ENCODE measurements at regions not wholly inside any gene's neighbourhood (a gene's known extent, or its start where the extent isn't known, plus 50 kb on each side); places are given as distances from the start of the nearest gene placed in this dataset.

DNA sequence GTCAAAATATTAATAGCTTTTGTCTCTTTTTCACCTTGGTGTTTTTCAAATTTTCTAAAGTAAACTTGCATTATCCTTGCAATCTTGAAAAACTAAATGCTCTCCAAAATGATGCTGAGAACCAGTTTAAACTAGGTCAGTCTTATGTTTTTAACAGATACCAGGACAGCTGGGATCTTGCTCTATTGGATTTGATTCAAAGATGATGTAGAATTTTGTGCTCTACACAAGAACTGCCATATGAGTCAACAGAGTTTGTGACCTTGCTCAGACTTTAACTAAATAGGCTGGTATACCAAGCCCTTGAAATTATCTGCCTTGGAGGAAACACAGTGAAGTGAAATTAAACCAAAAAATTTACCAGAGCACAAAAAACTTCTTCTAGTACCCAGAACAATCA, 991.1 kb downstream of the STPG2 start:
- ChIA-PET POLR2A (no interaction called here), CTCF (no interaction called here)
- in situ Hi-C loops (cut with MboI) = no loop called here

More for the DNA sequence above, 991.1 kb downstream of the STPG2 start:
- FAIRE-seq = no peak
- Histone ChIP-seq H3K9me3 (replicated peaks; ENCODE audit: control insufficient read depth, insufficient read depth, low read length) (no peaks in the 10 kb centered on the region), H2AFZ (ENCODE audit: control insufficient read depth, low read depth, low read length) (no peak overlapping the region), H4K20me1 (ENCODE audit: control insufficient read depth, insufficient read depth) (no peaks in the 10 kb centered on the region), H3K36me3 (ENCODE audit: control insufficient read depth in 2 of 2, insufficient read depth in 2 of 2, low read length in 1 of 2) (no peaks in the 10 kb centered on the region), H3K9ac (ENCODE audit: control insufficient read depth, insufficient read depth, low read length) (no peak overlapping the region), H3K79me2 (ENCODE audit: control insufficient read depth, insufficient read depth, low read length) (no peaks in the 10 kb centered on the region), H3K4me2 (ENCODE audit: control insufficient read depth, insufficient read depth) (no peak overlapping the region), H3K4me3 (no peak overlapping the region), H3K4me1 (ENCODE audit: control insufficient read depth, insufficient read depth, low read length) (no peaks in the 10 kb centered on the region), H3K27ac (ENCODE audit: control insufficient read depth, insufficient read depth) (no peak overlapping the region), H3K27me3 (replicated peaks in 1 of 2; ENCODE audit: control insufficient read depth in 2 of 2, insufficient read depth in 2 of 2, low read length in 1 of 2) (no peaks in the 10 kb centered on the region)
- TF ChIP-seq DPF2 (IDR thresholded peaks at IDR 0.05) = no peak
- no peak for TF ChIP-seq SMAD1 (IDR thresholded peaks at IDR 0.05; ENCODE audit: low read depth, partially characterized antibody)
- TF ChIP-seq, protein P1, sequence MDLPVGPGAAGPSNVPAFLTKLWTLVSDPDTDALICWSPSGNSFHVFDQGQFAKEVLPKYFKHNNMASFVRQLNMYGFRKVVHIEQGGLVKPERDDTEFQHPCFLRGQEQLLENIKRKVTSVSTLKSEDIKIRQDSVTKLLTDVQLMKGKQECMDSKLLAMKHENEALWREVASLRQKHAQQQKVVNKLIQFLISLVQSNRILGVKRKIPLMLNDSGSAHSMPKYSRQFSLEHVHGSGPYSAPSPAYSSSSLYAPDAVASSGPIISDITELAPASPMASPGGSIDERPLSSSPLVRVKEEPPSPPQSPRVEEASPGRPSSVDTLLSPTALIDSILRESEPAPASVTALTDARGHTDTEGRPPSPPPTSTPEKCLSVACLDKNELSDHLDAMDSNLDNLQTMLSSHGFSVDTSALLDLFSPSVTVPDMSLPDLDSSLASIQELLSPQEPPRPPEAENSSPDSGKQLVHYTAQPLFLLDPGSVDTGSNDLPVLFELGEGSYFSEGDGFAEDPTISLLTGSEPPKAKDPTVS (IDR thresholded peaks at IDR 0.05; ENCODE audit: low read depth, low read length) = no peak
- TF ChIP-seq BRCA1 (IDR thresholded peaks at IDR 0.05; ENCODE audit: low read depth, low read length) = no peak
- no peak for TF ChIP-seq HDAC2 (IDR thresholded peaks at IDR 0.05)
- TF ChIP-seq NFYA (IDR thresholded peaks at IDR 0.05; ENCODE audit: borderline replicate concordance, low read depth, low read length) = no peak
- TF ChIP-seq MXI1 (IDR thresholded peaks at IDR 0.05; ENCODE audit: low read depth, low read length) = no peak
- no peak for TF ChIP-seq ZNF274 (IDR thresholded peaks at IDR 0.05; ENCODE audit: insufficient read depth, insufficient read length)
- TF ChIP-seq RFX5 (IDR thresholded peaks at IDR 0.05; ENCODE audit: low read depth, low read length) = no peak
- TF ChIP-seq ZNF207 (IDR thresholded peaks at IDR 0.05; ENCODE audit: borderline replicate concordance) = no peak
- TF ChIP-seq ZNF622 (IDR thresholded peaks at IDR 0.05) = no peak
- no peak for TF ChIP-seq CHD1 (IDR thresholded peaks at IDR 0.05; ENCODE audit: low read depth, low read length)
- no peak for TF ChIP-seq MAX (IDR thresholded peaks at IDR 0.05; ENCODE audit: low read depth, low read length)
- TF ChIP-seq, protein P2, sequence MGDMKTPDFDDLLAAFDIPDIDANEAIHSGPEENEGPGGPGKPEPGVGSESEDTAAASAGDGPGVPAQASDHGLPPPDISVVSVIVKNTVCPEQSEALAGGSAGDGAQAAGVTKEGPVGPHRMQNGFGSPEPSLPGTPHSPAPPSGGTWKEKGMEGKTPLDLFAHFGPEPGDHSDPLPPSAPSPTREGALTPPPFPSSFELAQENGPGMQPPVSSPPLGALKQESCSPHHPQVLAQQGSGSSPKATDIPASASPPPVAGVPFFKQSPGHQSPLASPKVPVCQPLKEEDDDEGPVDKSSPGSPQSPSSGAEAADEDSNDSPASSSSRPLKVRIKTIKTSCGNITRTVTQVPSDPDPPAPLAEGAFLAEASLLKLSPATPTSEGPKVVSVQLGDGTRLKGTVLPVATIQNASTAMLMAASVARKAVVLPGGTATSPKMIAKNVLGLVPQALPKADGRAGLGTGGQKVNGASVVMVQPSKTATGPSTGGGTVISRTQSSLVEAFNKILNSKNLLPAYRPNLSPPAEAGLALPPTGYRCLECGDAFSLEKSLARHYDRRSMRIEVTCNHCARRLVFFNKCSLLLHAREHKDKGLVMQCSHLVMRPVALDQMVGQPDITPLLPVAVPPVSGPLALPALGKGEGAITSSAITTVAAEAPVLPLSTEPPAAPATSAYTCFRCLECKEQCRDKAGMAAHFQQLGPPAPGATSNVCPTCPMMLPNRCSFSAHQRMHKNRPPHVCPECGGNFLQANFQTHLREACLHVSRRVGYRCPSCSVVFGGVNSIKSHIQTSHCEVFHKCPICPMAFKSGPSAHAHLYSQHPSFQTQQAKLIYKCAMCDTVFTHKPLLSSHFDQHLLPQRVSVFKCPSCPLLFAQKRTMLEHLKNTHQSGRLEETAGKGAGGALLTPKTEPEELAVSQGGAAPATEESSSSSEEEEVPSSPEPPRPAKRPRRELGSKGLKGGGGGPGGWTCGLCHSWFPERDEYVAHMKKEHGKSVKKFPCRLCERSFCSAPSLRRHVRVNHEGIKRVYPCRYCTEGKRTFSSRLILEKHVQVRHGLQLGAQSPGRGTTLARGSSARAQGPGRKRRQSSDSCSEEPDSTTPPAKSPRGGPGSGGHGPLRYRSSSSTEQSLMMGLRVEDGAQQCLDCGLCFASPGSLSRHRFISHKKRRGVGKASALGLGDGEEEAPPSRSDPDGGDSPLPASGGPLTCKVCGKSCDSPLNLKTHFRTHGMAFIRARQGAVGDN (IDR thresholded peaks at IDR 0.05) = no peak
- no peak for TF ChIP-seq ZSCAN29 (IDR thresholded peaks at IDR 0.05)
- intact Hi-C loops (cut with micrococcal nuclease; ENCODE audit: unreplicated experiment) = loop anchor here (10.0 kb wide), 1 partner anchor 1997 kb away; no protein-coding TSS in a partner anchor
- RAD21 ChIA-PET (ENCODE audit: unreplicated experiment) = no interaction called here
- no peak for DNase-seq (ENCODE audit: low read depth, low spot score)
- ATAC-seq = no peak
- BruUV-seq (replicated peaks) = no TSS peak
- SMC1A ChIA-PET (ENCODE audit: uncharacterized antibody, unreplicated experiment) = interaction anchor here (0.7 to 1.2 kb wide), 2 partner anchors 10 to 12 kb away, joined by 3 read pairs; no protein-coding TSS in a partner anchor

Data from GM12878 (cell line).